ENCODE measurements at regions not wholly inside any gene's neighbourhood (a gene's known extent, or its start where the extent isn't known, plus 50 kb on each side); places are given as distances from the start of the nearest gene placed in this dataset.

- no peak for ATAC-seq
- TF ChIP-seq ARNTL (CRISPR knock-in tag; IDR thresholded peaks at IDR 0.05; ENCODE audit: borderline replicate concordance, low read depth) = no peak
- no peak for TF ChIP-seq ZNF565 (CRISPR knock-in tag; conservative IDR thresholded peaks at IDR 0.05; ENCODE audit: low read depth)
- TF ChIP-seq RARB (CRISPR knock-in tag; IDR thresholded peaks at IDR 0.05) = no peak
- TF ChIP-seq ZFP30 (CRISPR knock-in tag; IDR thresholded peaks at IDR 0.05) = no peak
- TF ChIP-seq CSDC2 (CRISPR knock-in tag; IDR thresholded peaks at IDR 0.05) = no peak
- no peak for TF ChIP-seq CREB5 (CRISPR knock-in tag; IDR thresholded peaks at IDR 0.05; ENCODE audit: low read depth)
- TF ChIP-seq ZNF70 (CRISPR knock-in tag; IDR thresholded peaks at IDR 0.05) = no peak
- TF ChIP-seq TCF4 (CRISPR knock-in tag; IDR thresholded peaks at IDR 0.05; ENCODE audit: borderline replicate concordance) = no peak
- TF ChIP-seq ZNF8 (CRISPR knock-in tag; IDR thresholded peaks at IDR 0.05) = no peak
- no peak for TF ChIP-seq SNAI2 (CRISPR knock-in tag; IDR thresholded peaks at IDR 0.05)
Observed at GRCh38 chr3:82347585-82347984, 586.1 kb upstream of the GBE1 start.

GRCh38 chr3:82342521-82342920, 581.1 kb upstream of the GBE1 start:
- no peak for TF ChIP-seq TCF4 (CRISPR knock-in tag; IDR thresholded peaks at IDR 0.05; ENCODE audit: borderline replicate concordance)
- TF ChIP-seq ZNF565 (CRISPR knock-in tag; conservative IDR thresholded peaks at IDR 0.05; ENCODE audit: low read depth) = no peak
- no peak for TF ChIP-seq BACH2 (CRISPR knock-in tag; IDR thresholded peaks at IDR 0.05; ENCODE audit: borderline replicate concordance)
- TF ChIP-seq, protein P1, sequence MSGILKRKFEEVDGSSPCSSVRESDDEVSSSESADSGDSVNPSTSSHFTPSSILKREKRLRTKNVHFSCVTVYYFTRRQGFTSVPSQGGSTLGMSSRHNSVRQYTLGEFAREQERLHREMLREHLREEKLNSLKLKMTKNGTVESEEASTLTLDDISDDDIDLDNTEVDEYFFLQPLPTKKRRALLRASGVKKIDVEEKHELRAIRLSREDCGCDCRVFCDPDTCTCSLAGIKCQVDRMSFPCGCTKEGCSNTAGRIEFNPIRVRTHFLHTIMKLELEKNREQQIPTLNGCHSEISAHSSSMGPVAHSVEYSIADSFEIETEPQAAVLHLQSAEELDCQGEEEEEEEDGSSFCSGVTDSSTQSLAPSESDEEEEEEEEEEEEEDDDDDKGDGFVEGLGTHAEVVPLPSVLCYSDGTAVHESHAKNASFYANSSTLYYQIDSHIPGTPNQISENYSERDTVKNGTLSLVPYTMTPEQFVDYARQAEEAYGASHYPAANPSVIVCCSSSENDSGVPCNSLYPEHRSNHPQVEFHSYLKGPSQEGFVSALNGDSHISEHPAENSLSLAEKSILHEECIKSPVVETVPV (CRISPR knock-in tag; IDR thresholded peaks at IDR 0.05) = no peak
- no peak for TF ChIP-seq SNAI2 (CRISPR knock-in tag; IDR thresholded peaks at IDR 0.05)
- ATAC-seq = no peak

DNA sequence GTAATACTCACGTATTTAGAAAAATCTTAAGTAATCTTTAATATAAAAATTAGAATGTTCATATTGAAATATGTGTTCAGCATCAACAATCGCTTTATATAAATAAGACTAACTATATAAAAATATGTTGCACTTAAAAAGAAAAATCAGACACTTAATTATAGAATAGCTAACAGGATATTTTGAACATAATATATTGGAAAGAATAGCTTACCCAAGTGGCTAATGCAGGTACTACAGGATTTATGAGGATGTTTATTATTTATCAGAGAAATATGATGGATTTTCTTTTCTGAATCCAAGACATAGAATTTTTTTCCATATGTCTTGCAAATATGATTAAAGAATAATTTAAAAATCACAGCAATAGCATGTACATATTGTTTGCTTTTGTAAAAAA, 567.9 kb upstream of the GBE1 start:
- TF ChIP-seq ESRRG (CRISPR knock-in tag; IDR thresholded peaks at IDR 0.05) (no peak), GLIS3 (CRISPR knock-in tag; IDR thresholded peaks at IDR 0.05) (no peak), CREB5 (CRISPR knock-in tag; IDR thresholded peaks at IDR 0.05; ENCODE audit: low read depth) (no peak), PPARA (CRISPR knock-in tag; IDR thresholded peaks at IDR 0.05; ENCODE audit: borderline replicate concordance) (no peak), ARNTL (CRISPR knock-in tag; IDR thresholded peaks at IDR 0.05; ENCODE audit: borderline replicate concordance, low read depth) (no peak), ZNF565 (CRISPR knock-in tag; conservative IDR thresholded peaks at IDR 0.05; ENCODE audit: low read depth) (no peak), RARB (CRISPR knock-in tag; IDR thresholded peaks at IDR 0.05) (no peak), OSR1 (CRISPR knock-in tag; IDR thresholded peaks at IDR 0.05) (no peak), TCF4 (CRISPR knock-in tag; IDR thresholded peaks at IDR 0.05; ENCODE audit: borderline replicate concordance) (no peak), ZFP30 (CRISPR knock-in tag; IDR thresholded peaks at IDR 0.05) (no peak), TOX (CRISPR knock-in tag; IDR thresholded peaks at IDR 0.05; ENCODE audit: borderline replicate concordance) (no peak), BACH2 (CRISPR knock-in tag; IDR thresholded peaks at IDR 0.05; ENCODE audit: borderline replicate concordance) (no peak), POU6F1 (CRISPR knock-in tag; IDR thresholded peaks at IDR 0.05; ENCODE audit: borderline replicate concordance, low read depth) (no peak), TSHZ2 (CRISPR knock-in tag; IDR thresholded peaks at IDR 0.05) (no peak), ZNF70 (CRISPR knock-in tag; IDR thresholded peaks at IDR 0.05) (no peak)
- TF ChIP-seq, protein P2, sequence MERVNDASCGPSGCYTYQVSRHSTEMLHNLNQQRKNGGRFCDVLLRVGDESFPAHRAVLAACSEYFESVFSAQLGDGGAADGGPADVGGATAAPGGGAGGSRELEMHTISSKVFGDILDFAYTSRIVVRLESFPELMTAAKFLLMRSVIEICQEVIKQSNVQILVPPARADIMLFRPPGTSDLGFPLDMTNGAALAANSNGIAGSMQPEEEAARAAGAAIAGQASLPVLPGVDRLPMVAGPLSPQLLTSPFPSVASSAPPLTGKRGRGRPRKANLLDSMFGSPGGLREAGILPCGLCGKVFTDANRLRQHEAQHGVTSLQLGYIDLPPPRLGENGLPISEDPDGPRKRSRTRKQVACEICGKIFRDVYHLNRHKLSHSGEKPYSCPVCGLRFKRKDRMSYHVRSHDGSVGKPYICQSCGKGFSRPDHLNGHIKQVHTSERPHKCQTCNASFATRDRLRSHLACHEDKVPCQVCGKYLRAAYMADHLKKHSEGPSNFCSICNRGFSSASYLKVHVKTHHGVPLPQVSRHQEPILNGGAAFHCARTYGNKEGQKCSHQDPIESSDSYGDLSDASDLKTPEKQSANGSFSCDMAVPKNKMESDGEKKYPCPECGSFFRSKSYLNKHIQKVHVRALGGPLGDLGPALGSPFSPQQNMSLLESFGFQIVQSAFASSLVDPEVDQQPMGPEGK (CRISPR knock-in tag; IDR thresholded peaks at IDR 0.05; ENCODE audit: borderline replicate concordance) = no peak
- TF ChIP-seq, protein P1 (CRISPR knock-in tag; IDR thresholded peaks at IDR 0.05) = no peak
- ATAC-seq = no peak
